DND-41 (cell line): ENCODE measurements at regions not wholly inside any gene's neighbourhood (a gene's known extent, or its start where the extent isn't known, plus 50 kb on each side); places are given as distances from the start of the nearest gene placed in this dataset.

Experiments used
- ATAC-seq: fragments of 200-7000 bp; cut with Tn5 transposase; 3 replicates; pipeline ENCODE4 v1.9.1; 2021; ENCODE audit warnings: low read depth; ENCODE audit not compliant: insufficient read depth
- DNase-seq: peaks from one replicate; pipeline ENCODE4 v3.0.0-alpha.2; 2020
- H2AFZ ChIP-seq: 2 replicates; pipeline ENCODE4 v1.6.0; 2012; ENCODE audit warnings: low read depth, low read length
- H3K27ac ChIP-seq: 2 replicates; pipeline ENCODE4 v1.5.1; 2012; ENCODE audit warnings: low read length, inconsistent platforms
- H3K27me3 ChIP-seq: fragments of 200-600 bp; sonication (generic); 2 replicates; pipeline ENCODE4 v1.6.0; 2012; ENCODE audit warnings: low read length, mild to moderate bottlenecking, inconsistent platforms; ENCODE audit not compliant: insufficient read depth, poor library complexity
- H3K36me3 ChIP-seq: 2 replicates; pipeline ENCODE4 v1.5.1; 2012; ENCODE audit warnings: low read length, inconsistent platforms; ENCODE audit not compliant: insufficient read depth
- H3K4me1 ChIP-seq: 2 replicates; pipeline ENCODE4 v1.5.1; 2012; ENCODE audit warnings: mild to moderate bottlenecking, low read length; ENCODE audit not compliant: insufficient read depth
- H3K4me2 ChIP-seq: 2 replicates; pipeline ENCODE4 v1.6.0; 2012; ENCODE audit warnings: mild to moderate bottlenecking, moderate library complexity, low read length, inconsistent platforms; ENCODE audit not compliant: insufficient read depth
- H3K4me3 ChIP-seq, 2 experiments: fragments of 200-600 bp in 1 of 2; shearing (Covaris generic) in 1 of 2; 2 replicates each; pipeline ENCODE4 v1.5.1; 2012 to 2016; ENCODE audit warnings: inconsistent platforms in 2 of 2, low read length in 2 of 2, mild to moderate bottlenecking in 2 of 2, low read depth in 1 of 2, moderate library complexity in 1 of 2
- H3K79me2 ChIP-seq: 2 replicates; pipeline ENCODE4 v1.6.0; 2012; ENCODE audit warnings: low read length, inconsistent platforms; ENCODE audit not compliant: insufficient read depth
- H3K9ac ChIP-seq: 2 replicates; pipeline ENCODE4 v1.6.0; 2012; ENCODE audit warnings: low read depth, mild to moderate bottlenecking, inconsistent platforms, low read length, moderate library complexity
- H3K9me3 ChIP-seq: 2 replicates; pipeline ENCODE4 v1.5.1; 2012; ENCODE audit warnings: low read length, moderate library complexity, mild to moderate bottlenecking, inconsistent platforms; ENCODE audit not compliant: insufficient read depth, severe bottlenecking
- H4K20me1 ChIP-seq: 2 replicates; pipeline ENCODE4 v1.6.0; 2012; ENCODE audit warnings: low read length; ENCODE audit not compliant: insufficient read depth
- CTCF ChIP-seq: IDR thresholded peaks from 2 replicates; pipeline ENCODE4 v1.5.1; 2012; ENCODE audit warnings: borderline replicate concordance, low read length, moderate library complexity, mild to moderate bottlenecking; ENCODE audit not compliant: poor library complexity, severe bottlenecking; ENCODE audit errors: extremely low read depth
- EZH2 ChIP-seq: IDR thresholded peaks from 3 replicates; pipeline ENCODE4 v1.6.1; 2012; ENCODE audit warnings: borderline replicate concordance, low read depth, mild to moderate bottlenecking, moderate library complexity, low read length, inconsistent platforms; ENCODE audit not compliant: severe bottlenecking

- ATAC-seq (no peak), DNase-seq (no peak)
- Histone ChIP-seq H3K9me3 (no peaks in the 10 kb centered on the region), H3K27ac (no peak overlapping the region), H3K27me3 (peaks cover 2% of the 10 kb centered on the region), H3K4me1 (no peaks in the 10 kb centered on the region), H3K9ac (no peak overlapping the region), H4K20me1 (no peaks in the 10 kb centered on the region), H3K79me2 (no peaks in the 10 kb centered on the region), H3K4me2 (no peak overlapping the region), H3K36me3 (no peaks in the 10 kb centered on the region), H3K4me3 (no peak overlapping the region), H2AFZ (no peak overlapping the region)
- no peak for TF ChIP-seq CTCF
- no peak for TF ChIP-seq EZH2
Measured at GRCh38 chr7:26560526-26561256, 269.0 kb downstream of the SNX10 start.

- H3K4me2 ChIP-seq = no peak overlapping the region
- H3K27ac ChIP-seq = no peak overlapping the region
- no peak overlapping the region for H3K4me3 ChIP-seq
- H3K9me3 ChIP-seq = no peaks in the 10 kb centered on the region
- no peaks in the 10 kb centered on the region for H3K36me3 ChIP-seq
- no peaks in the 10 kb centered on the region for H3K79me2 ChIP-seq
- TF ChIP-seq EZH2 (no peak), CTCF (no peak)
- ATAC-seq = no peak
- H2AFZ ChIP-seq = no peak overlapping the region
- DNase-seq = no peak
- no peaks in the 10 kb centered on the region for H3K4me1 ChIP-seq
- no peak overlapping the region for H3K9ac ChIP-seq
- H4K20me1 ChIP-seq = no peaks in the 10 kb centered on the region
- peaks cover 2% of the 10 kb centered on the region for H3K27me3 ChIP-seq
Measured at GRCh38 chr7:26562841-26563240, 271.2 kb downstream of the SNX10 start.

- Histone ChIP-seq H3K4me1 (no peaks in the 10 kb centered on the region), H3K4me3 (no peak overlapping the region), H3K27me3 (peaks cover 2% of the 10 kb centered on the region), H3K36me3 (no peaks in the 10 kb centered on the region), H3K9me3 (no peaks in the 10 kb centered on the region), H3K27ac (no peak overlapping the region), H4K20me1 (no peaks in the 10 kb centered on the region), H3K79me2 (no peaks in the 10 kb centered on the region), H2AFZ (no peak overlapping the region), H3K4me2 (no peak overlapping the region), H3K9ac (no peak overlapping the region)
- DNase-seq (no peak), ATAC-seq (no peak)
- no peak for TF ChIP-seq CTCF
Measured at GRCh38 chr7:26563406-26563805, 271.7 kb downstream of the SNX10 start.

GRCh38 chr7:26567266-26567665 is 275.6 kb downstream of the SNX10 start:
- ATAC-seq (no peak), DNase-seq (no peak)
- Histone ChIP-seq H3K4me3 (no peak overlapping the region), H3K4me2 (no peak overlapping the region), H3K79me2 (no peaks in the 10 kb centered on the region), H3K27ac (no peak overlapping the region), H3K9me3 (peaks cover 2% of the 10 kb centered on the region), H3K4me1 (no peaks in the 10 kb centered on the region), H3K27me3 (no peaks in the 10 kb centered on the region), H3K9ac (no peak overlapping the region), H3K36me3 (no peaks in the 10 kb centered on the region), H4K20me1 (no peaks in the 10 kb centered on the region), H2AFZ (no peak overlapping the region)
- no peak for TF ChIP-seq CTCF
- TF ChIP-seq EZH2 = no peak
